CD4-positive, alpha-beta T cell treated with Interleukin-6 at 100 ng/mL for 8 hours (primary cell): ENCODE measurements at regions not wholly inside any gene's neighbourhood (a gene's known extent, or its start where the extent isn't known, plus 50 kb on each side); places are given as distances from the start of the nearest gene placed in this dataset.
A peak's percentile ranks its signal among the peaks of the same experiment; 100 is the strongest.
"Not testable (repeated sequence)": the region's sequence is repeated elsewhere in the genome, so short reads cannot be mapped to it uniquely, and the experiment has no call there.

Experiments used
- DNase-seq: peaks from one replicate; pipeline ENCODE4 v3.0.0-alpha.2; 2020; ENCODE audit warnings: mixed read lengths, low spot score

DNA sequence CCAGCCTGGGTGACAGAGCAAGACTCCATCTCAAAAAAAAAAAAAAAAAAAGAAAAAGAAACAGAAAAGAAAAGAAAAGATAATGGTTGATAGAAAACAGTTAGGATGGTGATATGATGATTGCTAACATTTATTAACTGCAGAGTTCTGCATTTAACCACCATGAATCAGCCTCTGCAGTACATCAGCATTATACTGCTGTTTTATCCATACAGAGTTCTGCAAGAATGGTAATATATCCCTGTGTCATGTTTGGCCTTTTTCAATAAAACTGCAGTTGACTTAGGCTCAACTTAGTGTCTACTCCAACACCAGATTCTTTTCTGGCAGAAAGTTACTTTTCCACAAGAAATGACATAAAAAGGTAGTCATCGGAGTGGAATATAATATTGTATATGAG lies 62.6 kb downstream of the DUSP6 start:
- no peak for DNase-seq

DNA sequence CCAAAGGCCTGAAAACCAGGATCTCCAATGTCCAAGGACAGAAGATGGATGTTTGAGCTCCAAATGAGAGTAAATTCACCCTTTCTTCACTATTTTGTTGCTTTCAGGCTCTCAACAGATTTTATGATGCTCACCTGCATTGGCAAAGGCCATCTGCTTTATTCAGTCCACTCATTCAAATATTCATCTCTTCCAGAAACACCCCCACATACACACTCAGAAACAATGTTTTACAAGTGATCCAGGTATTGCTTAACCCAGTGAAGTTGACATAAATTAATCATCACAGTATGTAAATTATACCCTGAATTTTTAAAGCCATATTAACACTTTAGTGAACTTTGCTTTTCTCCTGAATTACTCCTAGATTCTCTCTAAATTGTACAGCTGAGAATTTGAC lies 63.3 kb downstream of the DUSP6 start:
- no peak for DNase-seq

DNA sequence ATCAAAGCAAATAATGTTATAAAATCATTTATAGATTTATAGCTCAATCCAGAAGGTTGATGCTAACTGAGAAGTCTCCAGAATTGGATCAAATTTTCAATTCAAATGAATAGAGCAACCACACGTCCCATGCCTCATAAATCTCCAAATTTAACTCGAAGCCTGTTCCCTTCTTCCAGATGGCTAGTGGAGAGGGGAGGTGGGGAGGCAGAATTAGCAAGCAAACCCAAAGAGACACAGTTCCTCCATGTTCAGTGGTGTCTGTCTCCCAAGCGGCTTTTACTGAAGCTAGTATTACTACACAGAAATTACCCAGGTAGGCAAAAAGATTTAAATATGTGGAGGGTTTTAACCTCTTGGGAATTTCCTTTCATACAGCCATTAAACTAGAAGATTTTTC lies 65.8 kb downstream of the DUSP6 start:
- no peak for DNase-seq

DNA sequence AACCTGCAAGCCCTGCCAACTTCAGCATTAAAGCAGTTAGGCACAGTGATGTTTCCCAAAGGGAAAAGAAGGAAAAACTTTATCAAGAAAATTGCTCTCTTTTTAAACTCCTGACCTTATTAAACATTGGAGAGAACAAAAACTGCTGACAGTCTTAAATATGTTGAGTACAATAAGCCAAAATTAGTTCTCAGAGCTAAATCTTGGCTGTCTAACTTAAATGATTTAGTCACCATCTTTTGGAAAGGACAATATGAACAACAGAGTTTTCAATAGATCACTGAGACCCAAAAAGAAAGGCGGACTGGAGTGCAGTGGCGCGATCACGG lies 70.8 kb downstream of the DUSP6 start:
- DNase-seq, result no peak

DNA sequence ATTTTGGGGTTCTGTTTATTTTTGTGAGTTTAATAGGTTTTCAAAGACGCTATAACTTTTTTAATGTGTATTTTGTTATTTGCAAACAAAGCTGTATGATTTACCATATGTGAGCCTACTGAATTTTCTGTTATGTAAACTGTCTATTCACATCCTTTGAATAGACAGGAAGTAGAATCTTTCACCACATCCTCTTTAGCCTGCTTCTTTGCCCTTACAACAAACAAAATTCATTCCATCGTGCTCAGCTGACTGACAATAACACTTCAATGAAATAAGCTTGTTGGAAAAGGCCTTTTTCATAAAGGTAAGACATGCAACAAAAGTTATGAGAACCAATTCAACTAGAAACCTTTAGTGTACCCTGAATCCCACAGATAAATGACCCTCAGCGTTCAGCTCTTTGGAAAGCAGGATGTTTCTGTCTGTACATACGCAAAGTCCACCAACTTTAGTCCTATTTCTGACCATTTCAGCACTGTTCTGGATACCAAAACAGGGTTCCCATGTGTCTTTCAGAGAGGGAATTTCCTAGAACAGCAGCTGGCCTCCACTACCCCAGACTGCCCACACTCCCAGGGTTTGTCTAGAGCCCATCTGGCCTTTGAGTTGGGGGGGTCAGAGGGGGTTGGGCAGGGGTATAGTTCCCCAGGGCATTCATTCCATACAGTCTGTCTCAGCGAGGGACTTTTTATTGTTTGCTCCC lies 71.3 kb downstream of the DUSP6 start:
- DNase-seq, result peak; percentile 3

DNA sequence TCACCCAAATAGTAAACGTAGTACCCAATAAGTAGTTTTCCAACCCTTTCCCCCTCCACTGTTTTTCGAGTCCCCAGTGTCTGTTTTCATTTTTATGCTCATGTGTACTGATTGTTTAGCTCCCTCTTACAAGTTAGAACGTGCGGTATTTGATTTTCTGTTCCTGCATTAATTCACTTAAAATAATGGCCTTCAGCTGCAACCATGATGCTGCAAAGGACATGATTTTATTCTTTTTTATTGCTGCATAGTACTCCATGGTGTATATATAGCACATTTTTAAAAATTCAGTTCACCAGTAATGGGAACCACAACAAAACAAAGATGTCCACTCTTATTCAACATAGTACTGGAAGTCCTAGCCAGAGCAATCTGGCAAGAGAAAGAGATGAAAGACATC lies 72.8 kb downstream of the DUSP6 start:
- no peak for DNase-seq

DNA sequence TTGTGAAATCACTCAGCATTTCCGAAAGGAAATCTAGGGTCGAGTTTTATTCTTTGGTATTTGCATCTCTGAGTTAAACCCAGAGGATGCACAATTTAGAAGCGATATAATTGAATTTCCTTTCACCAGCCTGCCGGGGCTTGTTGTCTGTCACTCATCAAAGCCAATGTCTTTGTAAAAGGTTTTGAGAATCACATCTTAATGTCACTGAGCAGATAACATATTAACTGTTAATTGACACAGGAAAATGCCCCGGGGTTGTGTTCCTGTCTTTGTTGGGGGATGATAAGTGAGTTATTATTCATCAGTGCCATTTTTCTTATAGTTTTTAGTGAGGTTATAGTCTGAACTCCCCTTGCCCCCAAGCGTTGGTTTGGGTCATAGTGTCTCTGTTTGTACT lies 73.4 kb downstream of the DUSP6 start:
- no peak for DNase-seq

DNA sequence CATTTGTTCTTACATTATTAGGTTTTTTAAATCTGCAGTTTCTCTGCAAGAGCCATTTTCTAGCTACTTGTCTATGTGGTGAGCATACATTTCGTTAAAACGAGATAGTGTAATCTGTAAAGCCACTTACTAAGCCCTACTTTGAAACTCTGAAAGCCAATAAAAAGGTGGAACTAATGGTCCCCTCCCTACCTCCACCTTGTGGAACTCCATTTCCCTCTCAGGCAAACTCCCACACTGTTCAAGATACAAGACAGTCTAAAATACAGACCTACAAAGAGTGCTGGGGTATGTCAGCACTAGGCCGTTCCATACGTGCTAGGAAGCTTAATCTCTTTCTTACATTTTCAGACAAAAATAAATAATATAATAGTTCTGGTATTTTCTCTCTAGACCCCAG lies 74.1 kb downstream of the DUSP6 start:
- no peak for DNase-seq

DNA sequence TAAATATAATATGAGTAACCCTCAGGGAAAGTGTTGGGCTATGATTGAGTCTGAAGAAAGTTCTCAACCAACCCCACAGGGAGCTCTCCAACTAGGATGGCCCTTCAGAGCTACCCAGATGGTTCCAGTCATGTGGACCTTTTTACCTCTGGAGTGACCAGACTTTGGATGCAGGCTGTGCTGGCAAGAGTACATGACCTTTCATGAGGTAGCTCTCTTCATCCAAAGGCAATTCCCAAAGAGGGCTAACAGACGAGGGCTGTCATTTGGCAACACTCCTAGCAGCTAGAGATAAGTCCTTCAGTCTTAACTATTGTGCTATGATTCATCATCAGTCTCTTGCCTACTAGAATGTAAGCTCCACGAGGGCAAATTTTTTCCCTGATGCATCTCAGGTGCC lies 75.4 kb downstream of the DUSP6 start:
- DNase-seq, result no peak

DNA sequence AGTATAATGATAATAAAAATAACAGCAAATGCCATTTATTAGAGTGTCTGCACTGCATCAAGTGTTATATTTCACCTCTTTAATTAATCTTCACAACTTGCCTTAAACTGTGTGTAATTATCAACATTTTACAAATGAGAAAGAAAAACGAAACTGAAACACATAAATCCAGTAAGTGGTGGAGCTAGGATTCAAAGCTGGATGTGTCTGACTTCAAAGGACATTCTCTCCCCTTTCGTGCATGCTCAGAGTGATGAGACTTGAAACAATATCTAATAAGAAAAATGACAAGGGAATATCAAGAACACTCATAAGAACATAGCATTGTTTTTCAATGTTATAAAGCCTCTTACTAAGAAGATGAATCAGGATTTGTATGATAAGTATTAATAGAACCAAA lies 78.8 kb downstream of the DUSP6 start:
- DNase-seq, result no peak

DNA sequence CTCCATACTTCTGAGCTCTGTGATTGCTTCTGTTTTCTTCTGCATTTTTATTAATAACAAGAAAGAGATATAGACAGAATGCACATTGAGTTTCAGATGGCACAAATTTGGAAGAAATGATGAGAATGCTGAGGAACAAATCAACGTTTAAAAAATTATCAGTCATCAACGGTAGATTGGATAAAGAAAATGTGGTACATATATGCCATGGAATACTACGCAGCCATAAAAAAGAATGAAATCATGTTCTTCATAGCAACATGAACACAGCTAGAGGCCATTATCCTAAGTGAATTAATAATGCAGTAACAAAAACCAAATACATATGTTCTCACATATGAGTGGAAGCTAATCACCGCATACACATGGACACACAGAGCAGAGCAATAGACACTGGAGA lies 81.8 kb downstream of the DUSP6 start:
- DNase-seq, result no peak

DNA sequence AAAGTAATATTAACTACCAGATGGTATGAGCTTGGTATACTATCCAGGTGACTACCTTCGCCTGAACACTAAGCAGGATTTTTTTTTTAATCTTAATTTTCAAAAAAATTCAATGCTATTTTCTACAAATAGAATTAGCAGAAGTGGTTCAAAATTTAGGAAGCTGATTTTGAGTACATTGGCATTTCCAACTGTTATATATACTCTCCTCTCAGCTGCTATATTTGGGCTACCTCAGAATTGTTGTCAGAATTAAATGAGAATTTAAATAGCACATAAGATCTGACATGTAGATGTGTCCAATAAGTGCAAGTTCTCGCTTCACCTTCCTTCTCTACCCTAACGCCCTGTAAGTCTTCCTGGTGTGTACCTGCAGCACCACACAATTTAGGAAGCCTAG lies 83.1 kb downstream of the DUSP6 start:
- no peak for DNase-seq

DNA sequence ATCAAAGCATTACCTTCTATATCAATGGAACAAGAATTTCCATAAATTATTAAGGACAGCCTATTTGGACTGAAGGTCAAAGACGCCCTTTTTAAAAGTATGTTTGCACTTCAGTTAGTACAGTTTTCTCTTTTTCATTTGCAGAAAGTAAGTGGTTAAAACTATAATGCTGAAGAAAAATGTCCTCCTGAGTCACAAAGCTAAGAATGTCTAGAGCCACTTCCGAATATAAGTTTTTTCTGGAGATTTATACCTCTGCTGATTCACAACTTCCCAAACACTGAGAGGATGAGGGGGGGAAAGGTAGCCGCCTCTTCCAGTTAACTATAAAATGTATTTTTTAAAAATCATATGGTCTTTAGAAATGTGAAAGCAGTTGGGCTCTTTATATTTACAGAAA lies 84.9 kb downstream of the DUSP6 start:
- DNase-seq, result no peak

DNA sequence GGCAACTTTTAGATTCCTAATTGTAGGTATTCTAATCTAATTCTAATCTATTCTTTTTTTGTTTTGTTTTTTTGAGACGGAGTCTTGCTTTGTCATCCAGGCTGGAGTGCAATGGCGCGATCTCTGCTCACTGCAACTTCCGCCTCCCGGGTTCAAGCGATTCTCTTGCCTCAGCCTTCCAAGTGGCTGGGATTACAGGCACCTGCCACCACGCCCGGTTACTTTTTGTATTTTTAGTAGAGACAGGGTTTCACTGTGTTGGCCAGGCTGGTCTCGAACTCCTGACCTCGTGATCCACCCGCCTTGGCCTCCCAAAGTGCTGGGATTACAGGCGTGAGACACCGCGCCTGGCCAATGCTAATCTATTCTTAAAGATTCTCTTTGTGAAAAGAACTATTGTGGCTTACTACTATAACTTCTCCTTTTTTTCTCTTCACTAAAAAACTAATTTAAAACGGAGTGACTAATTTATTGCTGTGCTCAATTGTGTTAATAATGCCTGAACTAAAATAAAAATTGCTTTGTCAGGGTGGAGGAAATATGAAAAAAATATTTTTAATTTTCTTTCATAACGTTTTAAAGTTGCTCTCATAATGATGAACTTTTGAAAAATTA lies 85.6 kb downstream of the DUSP6 start:
- not testable (repeated sequence) for DNase-seq

DNA sequence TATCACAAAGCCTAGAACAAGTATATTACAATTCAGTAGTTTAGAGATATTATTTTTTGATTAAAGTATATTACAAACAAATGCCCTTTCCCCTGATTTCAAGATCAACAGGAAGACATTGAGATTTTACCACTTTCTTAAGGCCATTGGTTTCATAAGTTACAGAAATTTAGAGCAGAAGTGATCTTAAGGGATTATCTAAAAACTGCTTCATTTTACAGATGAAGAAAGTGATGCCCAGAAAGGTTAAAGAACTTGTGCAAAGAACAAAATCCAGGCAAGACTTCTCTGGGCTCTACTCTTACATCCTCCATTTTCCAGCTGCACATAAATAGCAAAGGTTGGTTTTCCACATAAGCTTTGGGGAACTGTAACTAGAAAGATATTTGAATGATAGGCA lies 87.5 kb downstream of the DUSP6 start:
- DNase-seq, result no peak

DNA sequence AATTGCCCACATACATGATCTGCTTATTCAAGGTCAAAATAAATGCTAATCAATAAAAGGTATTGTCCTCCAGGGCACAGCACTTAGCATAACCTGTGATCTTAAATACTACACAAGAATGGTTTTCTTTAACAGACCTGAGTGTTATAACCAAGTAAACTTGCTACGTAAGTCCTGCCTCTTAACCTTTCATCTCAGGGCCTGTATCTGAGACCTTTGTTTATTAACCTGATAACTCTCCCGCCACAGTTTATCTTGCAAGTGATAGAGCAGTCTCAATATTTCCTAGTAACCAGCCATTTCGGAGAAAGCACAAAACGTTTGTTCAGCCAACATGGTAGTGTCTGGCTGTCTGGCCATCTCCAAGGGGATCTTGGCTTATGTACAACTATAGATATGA lies 88.4 kb downstream of the DUSP6 start:
- DNase-seq, result no peak

DNA sequence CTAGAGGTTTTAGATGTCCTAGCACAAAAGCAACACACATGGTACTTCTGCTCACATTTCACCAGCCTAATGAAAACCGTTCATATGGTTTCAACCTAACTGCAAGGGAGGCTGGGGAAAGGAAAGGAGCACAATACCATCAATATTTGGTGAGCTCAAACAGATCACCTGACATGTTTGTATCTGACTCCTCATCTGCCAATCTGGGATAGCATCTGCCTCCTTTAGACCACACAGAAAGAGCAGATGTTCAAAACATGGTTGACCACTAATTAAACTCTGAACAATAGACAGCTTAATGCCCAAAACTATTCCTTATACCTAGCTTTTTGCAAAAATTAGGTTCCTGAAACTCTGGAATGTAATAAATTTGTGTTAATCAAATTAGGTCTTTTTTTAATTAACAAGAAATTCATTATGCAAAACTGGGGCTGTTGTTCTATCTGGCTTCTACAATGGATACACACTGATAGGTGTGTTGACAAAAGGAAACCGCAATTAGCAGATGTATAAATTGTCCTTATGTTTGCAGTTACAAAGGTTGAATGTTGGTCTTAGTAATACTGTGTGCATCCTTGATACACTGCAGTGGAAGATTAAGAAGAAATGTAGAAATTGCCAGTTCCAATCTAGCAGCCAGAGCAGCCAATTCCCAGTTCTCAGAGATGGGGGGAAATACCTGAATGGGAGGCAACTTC lies 89.3 kb downstream of the DUSP6 start:
- no peak for DNase-seq

DNA sequence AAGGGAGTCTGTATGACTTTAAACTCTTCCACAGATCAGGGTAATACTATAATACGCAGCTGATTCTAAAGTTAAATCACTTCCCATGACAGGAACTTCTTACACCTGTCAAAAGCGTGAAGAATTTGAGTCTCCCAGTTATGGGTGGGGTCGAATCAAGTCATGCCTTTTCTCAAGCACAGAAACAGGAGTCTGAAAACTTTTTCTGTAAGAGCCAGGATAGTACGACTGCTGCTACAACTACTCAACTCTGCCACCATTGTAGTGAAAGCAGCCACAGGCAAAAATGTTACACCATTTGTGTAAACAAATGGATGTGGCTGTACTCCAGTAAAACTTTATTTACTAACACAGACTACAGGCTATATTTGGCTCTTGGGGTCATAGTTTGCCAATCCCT lies 90.3 kb downstream of the DUSP6 start:
- no peak for DNase-seq

DNA sequence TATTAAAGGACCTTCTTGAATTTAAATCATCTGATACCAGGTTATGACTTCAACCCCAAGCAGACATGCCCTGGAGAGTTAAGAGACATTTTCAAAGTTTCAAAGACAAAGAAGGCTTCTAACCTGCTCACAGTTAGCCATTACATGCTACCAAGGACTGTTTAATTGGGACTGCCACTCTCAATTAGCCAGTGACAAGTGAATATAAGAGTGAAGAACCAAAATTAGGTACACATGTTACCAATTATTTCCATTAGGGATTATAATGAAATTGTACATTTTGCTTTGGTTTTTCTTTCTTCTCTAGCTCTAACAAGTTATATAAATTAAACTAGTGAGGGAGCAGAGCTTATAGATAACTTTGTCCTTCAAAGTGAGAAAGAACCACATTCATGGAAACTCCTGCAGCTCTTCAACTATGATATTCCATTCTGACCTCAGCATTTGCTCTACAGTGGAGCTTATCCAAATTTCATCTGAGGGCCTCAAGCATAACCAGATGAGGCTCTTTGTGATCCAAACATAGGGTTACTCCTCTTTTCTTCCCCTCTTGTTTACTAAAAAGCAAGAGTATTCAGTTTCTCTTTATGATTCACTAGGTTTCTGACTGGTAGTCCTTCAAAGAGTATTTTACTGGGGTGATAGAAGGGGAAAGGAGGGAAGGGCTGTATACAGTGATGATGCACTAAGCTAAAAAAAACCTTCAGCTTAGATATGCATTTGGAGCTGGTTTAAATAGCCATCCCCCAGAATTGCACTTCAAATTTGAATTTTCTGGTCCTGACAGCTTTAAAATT lies 91.3 kb downstream of the DUSP6 start:
- DNase-seq, result no peak

DNA sequence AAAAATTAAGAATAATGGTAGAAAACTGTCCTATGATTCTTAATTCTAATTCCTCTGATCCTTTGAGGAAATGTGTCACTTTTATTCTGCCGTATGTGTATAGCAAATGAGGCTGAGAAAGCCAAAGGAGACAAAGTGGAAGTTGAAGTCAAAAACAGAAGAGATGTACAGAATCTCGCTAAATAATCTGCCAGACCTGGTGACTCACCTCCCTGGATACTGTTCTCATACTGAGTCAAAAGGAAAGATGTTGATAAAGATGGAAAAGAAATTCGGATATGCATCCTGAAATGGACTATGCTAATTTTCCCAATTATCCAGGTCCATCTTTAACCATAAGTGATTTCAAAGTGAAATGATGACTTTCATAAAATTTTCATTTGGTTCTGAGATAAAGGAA lies 92.5 kb downstream of the DUSP6 start:
- no peak for DNase-seq

DNA sequence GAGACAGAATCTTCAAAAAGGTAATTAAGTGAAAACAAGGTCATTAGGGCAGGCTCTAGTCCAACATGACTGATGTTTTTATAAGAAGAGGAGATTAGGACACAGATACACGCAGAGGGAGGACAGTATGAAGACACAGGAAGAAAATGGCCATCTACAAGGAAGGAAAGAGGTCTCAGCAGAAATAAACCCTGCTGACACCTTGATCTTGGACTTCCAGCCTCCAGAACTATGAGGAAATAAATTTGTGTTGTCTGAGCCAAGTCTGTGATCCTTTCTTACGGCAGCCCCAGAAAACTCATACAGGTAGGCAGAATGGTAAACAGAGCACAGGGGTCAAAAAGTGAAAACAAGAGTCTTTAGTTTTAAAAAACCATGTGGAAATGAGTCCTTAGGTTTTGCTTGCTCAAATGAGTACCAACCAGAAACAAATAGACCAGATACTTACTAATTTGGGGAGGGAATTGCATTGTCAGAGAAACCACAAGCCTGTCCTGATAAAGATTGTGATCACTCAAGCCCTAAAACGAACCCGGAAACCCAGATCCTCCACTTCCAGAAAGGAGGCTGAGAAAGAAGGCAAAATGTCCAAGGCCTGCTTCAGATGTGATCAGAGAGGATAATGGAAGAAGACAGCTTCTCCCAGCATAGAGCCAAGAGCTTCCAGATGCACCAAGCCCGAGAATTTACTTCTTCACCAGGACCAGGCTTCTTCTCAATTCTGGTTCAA lies 93.9 kb downstream of the DUSP6 start:
- no peak for DNase-seq

DNA sequence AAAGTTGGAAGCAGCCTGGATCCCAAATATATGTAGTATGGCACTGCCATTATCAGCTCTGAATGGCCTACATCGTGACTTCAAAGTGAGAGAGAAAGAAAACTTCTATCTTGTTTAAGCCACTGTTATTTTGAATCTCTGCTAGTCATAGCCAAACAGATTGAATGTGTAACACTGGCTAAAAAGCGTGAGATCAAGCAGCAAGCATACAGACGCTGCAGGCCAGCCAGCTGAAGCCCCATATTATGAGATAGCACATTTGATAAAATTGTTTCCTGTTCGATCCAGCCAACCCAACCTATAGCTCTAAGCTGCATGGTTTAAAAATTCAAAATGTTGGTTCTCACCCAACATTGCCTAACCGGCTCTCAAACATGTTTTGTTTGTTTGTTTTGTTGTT lies 95.0 kb downstream of the DUSP6 start:
- no peak for DNase-seq
